SHP77 (cell line): ENCODE measurements at regions not wholly inside any gene's neighbourhood (a gene's known extent, or its start where the extent isn't known, plus 50 kb on each side); places are given as distances from the start of the nearest gene placed in this dataset.

Source experiments
- DNase-seq, 2 experiments: peaks; one replicate each; lab custom pipeline; 2025; lab: John Stamatoyannopoulos, UW

GRCh38 chr13:68030152-68030809 lies 800.1 kb upstream of the PCDH9 start:
- no peak for DNase-seq

- no peak for DNase-seq
Observed at GRCh38 chr13:68028701-68029100, 798.6 kb upstream of the PCDH9 start.

DNA sequence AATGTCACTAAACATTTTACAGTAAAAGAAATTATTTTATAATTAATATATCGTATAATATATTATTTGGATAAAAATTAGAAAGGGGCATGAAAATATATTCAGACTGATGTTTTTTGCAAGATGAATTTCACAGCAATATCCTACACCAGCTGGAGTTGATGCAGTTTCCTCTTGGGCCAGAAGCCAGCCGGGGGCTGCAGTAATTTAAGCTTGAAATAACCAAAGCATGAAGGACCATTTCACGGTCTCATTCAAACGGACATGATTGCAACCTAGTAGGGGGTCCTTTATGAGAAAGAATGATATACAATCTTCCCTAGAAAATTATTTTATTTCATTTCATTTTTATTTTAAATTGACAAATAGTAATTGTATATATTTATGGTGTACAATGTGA lies 797.2 kb upstream of the PCDH9 start:
- no peak for DNase-seq

DNA sequence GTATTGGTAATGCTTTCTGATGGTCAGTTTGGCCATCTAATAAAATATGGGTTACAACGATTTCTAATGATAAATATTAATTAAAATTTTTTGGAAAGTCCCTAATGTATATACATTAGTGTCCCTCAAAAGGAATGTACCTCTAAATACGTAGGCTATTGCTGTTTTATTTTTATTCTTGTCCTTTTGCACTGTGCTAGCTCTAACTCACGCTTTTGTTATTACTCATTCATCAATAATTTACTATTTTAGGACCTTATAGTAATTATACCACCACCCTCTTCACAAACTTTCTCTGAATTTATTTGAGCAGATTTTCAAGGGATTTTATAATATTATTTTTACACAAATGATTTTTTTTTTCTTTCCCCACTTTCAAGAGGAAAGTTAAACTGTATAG lies 795.9 kb upstream of the PCDH9 start:
- no peak for DNase-seq

GRCh38 chr13:68025604-68026003 lies 795.5 kb upstream of the PCDH9 start:
- no peak for DNase-seq

DNA sequence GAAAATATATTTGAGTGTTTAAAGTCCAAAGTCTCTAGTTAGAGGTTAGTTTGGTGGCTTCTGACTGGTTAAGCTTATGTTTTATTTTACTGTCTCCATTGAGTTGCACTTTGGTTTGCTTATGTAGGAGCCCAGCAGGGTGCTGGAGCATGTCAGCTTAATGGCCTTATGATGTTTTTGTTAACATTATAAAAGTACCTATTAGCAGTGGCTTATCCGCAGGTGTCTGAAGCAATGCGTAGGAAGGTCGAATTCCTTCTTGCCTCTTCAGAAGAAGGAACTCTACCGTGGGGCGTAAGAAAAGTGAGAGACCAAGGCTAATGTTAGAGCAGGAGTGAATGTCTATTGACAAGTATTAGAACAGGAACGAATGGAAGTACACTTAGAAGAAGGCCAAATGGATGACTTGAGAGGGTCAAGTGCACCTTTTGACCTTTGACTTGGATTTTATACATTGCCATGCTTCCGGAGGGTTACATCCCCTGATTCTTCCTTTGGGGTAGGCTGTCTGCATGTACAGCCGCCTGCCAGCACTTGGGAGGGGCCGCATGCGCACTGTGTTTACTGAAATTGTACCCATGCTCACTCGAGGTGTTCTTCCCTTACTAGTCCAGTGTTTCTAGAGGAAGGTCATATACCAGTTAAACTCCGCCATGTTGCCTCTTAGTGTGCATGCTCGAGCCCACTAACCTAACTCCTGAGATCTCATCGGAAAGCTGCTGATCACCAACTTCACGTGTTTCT lies 793.9 kb upstream of the PCDH9 start:
- DNase-seq, result no peak

DNA sequence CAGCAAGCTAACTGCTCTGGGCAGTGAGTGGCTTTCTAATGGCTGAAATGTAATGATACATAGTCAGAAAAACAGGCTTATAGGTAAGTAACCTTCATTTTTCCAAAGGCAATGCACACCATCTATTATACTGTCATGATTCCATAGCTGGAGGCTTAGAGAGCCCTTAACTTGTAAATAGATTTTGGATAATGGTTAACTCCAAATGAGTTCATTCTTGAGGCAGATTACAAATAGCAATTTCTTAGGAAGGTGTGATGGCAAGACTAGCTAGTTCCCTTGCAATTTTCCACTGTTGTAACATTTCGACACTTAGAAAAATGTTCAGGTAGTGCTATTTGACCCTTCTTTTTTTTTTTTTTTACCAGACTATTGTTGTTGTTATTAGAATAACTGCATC lies 789.8 kb upstream of the PCDH9 start:
- no peak for DNase-seq

- no peak for DNase-seq
Observed at GRCh38 chr13:68009546-68009945, 779.4 kb upstream of the PCDH9 start.

GRCh38 chr13:68007576-68007975 lies 777.4 kb upstream of the PCDH9 start:
- DNase-seq, result no peak

DNA sequence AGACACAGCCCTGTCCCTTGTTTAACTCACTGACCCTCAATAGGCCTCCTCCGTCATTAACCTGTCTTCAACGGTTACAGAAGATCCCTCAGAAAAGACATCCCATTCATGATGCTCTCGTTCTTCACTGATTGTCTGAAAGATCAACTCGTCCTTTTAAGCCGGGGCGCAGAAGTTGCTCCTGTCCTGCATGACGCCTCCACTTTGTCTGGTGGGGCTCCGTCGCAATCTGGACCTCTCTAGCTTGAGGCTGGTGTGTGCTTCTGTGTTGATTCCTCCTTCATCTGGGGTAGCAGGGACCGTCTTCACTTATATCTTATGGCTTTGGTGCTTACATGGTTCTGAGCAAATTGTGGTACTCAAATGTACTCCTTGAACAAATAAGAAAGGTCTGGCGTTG lies 766.0 kb upstream of the PCDH9 start:
- DNase-seq, result no peak

DNA sequence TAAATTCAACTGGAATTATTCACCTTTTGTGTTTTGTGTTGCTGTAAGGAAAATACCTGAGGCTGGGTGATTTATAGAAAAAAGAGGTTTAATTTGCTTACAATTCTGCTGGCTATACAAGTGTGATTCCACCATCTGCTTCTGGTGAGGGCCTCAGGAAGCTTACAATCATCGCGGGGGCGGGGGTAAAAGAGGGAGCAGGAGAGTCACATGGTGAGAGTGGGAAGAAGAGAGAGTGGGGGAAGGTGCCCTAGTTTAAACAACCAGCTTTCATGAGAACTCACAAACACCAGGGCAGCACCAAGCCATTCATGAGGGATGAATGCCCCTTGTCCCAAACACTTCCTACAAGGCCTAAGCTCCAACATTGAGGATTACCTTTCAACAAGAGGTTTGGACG lies 760.7 kb upstream of the PCDH9 start:
- no peak for DNase-seq

- no peak for DNase-seq
Observed at GRCh38 chr13:67986234-67986633, 756.1 kb upstream of the PCDH9 start.

GRCh38 chr13:67977066-67977465 lies 746.9 kb upstream of the PCDH9 start:
- DNase-seq, result no peak

DNA sequence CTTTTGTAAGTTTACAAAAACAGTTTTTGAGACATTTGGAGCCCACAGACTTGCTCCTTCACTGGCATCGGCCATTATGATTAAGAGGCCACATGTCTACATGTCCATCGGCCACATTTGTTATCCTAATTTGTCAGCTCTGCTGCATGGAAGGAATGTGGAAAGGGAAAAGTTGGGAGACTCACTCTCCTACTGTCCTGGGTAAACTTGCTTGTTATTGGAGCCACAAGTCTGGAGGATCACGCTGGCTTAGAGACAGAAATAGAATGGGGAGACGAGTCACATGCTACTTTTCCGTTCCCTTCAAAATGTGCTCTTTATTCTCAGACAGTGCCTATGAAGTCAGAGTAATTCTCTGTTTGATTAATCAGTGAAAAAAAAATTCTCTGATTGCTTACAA lies 741.2 kb upstream of the PCDH9 start:
- DNase-seq, result no peak

- DNase-seq, result no peak
Observed at GRCh38 chr13:67967031-67967430, 736.9 kb upstream of the PCDH9 start.

DNA sequence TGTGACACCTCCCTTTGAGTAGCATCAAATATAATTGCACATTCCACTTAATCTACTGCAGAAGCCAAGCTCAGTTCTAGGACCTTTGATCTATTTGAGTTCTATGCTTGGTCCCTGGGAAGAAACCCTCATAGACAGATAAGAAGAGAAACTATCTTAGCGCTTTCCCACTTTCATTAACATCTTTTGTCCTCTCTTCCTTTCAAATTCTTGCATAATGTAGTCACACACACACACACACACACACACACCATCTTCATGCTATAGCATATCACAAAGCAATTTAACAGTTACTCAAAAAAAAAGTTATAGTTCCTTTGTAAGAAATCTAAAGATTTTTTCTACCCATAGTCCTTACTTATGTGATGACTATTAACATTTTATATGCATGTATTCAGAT lies 735.9 kb upstream of the PCDH9 start:
- no peak for DNase-seq

- no peak for DNase-seq
Observed at GRCh38 chr13:67964986-67965385, 734.9 kb upstream of the PCDH9 start.

- no peak for DNase-seq
Observed at GRCh38 chr13:67964091-67964490, 734.0 kb upstream of the PCDH9 start.

GRCh38 chr13:67961331-67961730 lies 731.2 kb upstream of the PCDH9 start:
- DNase-seq, result no peak

DNA sequence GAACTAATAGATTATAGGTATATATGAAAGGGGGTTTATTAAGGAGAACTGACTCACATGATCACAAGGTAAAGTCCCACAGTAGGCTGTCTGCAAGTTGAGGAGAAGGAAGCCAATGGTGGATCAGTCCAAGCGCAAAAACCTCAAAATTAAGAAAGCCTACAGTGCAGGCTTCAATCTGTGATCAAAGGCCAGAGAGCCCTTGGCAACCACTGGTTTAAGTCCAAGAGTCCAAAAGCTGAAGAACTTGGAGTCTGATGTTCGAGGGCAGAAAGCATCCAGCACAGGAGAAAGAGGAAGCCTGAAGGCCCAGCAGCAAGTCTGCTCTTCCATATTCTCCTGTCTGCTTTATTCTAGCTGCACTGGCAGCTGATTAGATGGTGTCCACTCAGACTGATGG lies 721.3 kb upstream of the PCDH9 start:
- no peak for DNase-seq

GRCh38 chr13:67950603-67951002 lies 720.5 kb upstream of the PCDH9 start:
- DNase-seq, result no peak

GRCh38 chr13:67946131-67946530 lies 716.0 kb upstream of the PCDH9 start:
- DNase-seq, result no peak

DNA sequence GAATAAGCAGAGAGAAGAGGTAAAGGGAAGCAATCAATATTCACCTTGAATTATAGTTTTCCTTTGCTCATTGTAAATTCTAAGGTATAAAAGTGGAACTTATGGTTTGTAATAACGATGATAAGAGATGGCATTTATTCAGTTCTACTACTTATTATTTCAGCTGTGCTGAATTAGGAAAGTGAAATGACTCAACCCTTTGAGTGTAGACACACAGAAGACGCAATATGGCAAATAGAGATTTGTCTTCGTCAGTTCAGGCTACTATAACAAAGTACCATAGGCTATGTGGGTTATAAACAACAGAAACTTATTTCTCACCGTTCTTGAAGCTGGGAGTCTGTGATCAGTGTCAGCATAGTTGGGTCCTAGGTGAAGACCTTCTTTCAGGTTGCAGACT lies 713.0 kb upstream of the PCDH9 start:
- DNase-seq, result no peak

DNA sequence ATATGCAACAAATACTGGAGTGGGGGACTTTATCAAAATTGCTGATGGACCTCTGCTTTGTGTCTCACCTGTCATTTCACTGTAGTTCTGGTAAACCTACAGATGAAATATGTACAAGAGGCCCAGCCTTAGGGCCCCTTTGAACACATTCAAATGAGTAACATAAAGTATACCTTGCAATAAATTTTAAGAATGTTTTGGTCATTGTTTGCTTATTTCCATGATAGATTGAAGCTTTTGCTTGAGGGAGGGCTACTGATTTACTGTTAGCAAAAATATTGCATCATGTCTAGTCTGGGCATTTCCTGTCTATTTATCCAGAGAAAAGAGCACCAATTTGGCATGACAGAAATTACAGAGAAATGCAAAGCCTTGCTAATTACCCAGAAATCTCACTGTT lies 705.5 kb upstream of the PCDH9 start:
- DNase-seq, result no peak
